Tibial nerve (tissue), 3 donors: ENCODE measurements at regions not wholly inside any gene's neighbourhood (a gene's known extent, or its start where the extent isn't known, plus 50 kb on each side); places are given as distances from the start of the nearest gene placed in this dataset.

ENCODE experiments used
- CTCF ChIP-seq, 5 experiments: fragments of 200-600 bp in 3 of 5; fragments of 450-650 bp in 2 of 5; sonication (generic) in 3 of 5; IDR thresholded peaks; one replicate each; pipeline ENCODE4 v1.5.1; 2016 to 2019; ENCODE audit warnings: antibody characterized with exemption in 5 of 5, mild to moderate bottlenecking in 3 of 5, moderate library complexity in 2 of 5
- POLR2A ChIP-seq, 2 donors: fragments of 450-650 bp; IDR thresholded peaks; one replicate each; pipeline ENCODE4 v1.6.1; 2017; ENCODE audit warnings: antibody characterized with exemption in 2 of 2, mild to moderate bottlenecking in 2 of 2, moderate library complexity in 2 of 2

GRCh38 chr20:50346374-50347283 lies 156.0 kb downstream of the CEBPB start:
- TF ChIP-seq CTCF (IDR thresholded peaks at IDR 0.05) (no peak), POLR2A (IDR thresholded peaks at IDR 0.05) (no peak)
